ENCODE measurements at regions not wholly inside any gene's neighbourhood (a gene's known extent, or its start where the extent isn't known, plus 50 kb on each side); places are given as distances from the start of the nearest gene placed in this dataset.

- H3K27me3 ChIP-seq (ENCODE audit: insufficient read depth, low read length), result peaks cover 17% of the 10 kb centered on the region
- H3K4me1 ChIP-seq (ENCODE audit: insufficient read depth, low read length), result no peaks in the 10 kb centered on the region
- H3K36me3 ChIP-seq (ENCODE audit: insufficient read depth, low read length), result no peaks in the 10 kb centered on the region
- H3K4me3 ChIP-seq (ENCODE audit: low read length), result no peak overlapping the region
- no peaks in the 10 kb centered on the region for H3K9me3 ChIP-seq (ENCODE audit: low read length)
- H2AFZ ChIP-seq (ENCODE audit: low read depth, low read length), result no peak overlapping the region
These were observed 83.3 kb upstream of the TSPAN11 start for GRCh38 chr12:30843211-30843610.

GRCh38 chr12:30840715-30841114 lies 85.8 kb upstream of the TSPAN11 start:
- Histone ChIP-seq H3K4me1 (ENCODE audit: insufficient read depth, low read length) (no peaks in the 10 kb centered on the region), H3K9me3 (ENCODE audit: low read length) (no peaks in the 10 kb centered on the region), H3K27me3 (ENCODE audit: insufficient read depth, low read length) (peaks cover 9% of the 10 kb centered on the region), H3K36me3 (ENCODE audit: insufficient read depth, low read length) (no peaks in the 10 kb centered on the region), H2AFZ (ENCODE audit: low read depth, low read length) (no peak overlapping the region), H3K4me3 (ENCODE audit: low read length) (no peak overlapping the region)

- H3K36me3 ChIP-seq (ENCODE audit: insufficient read depth, low read length), result no peaks in the 10 kb centered on the region
- no peak overlapping the region for H2AFZ ChIP-seq (ENCODE audit: low read depth, low read length)
- no peaks in the 10 kb centered on the region for H3K4me1 ChIP-seq (ENCODE audit: insufficient read depth, low read length)
These were observed 85.0 kb upstream of the CAPRIN2 start for GRCh38 chr12:30839643-30840220.

GRCh38 chr12:30837595-30837994 lies 82.8 kb upstream of the CAPRIN2 start:
- H3K27me3 ChIP-seq (ENCODE audit: insufficient read depth, low read length), result peaks cover 2% of the 10 kb centered on the region
- H3K4me1 ChIP-seq (ENCODE audit: insufficient read depth, low read length), result no peaks in the 10 kb centered on the region
- no peaks in the 10 kb centered on the region for H3K9me3 ChIP-seq (ENCODE audit: low read length)
- H3K36me3 ChIP-seq (ENCODE audit: insufficient read depth, low read length), result no peaks in the 10 kb centered on the region
- no peak overlapping the region for H3K4me3 ChIP-seq (ENCODE audit: low read length)
- H2AFZ ChIP-seq (ENCODE audit: low read depth, low read length), result no peak overlapping the region

More at GRCh38 chr12:30839643-30840220, 85.0 kb upstream of the CAPRIN2 start:
- no peaks in the 10 kb centered on the region for H3K9me3 ChIP-seq (ENCODE audit: low read length)
- H3K4me3 ChIP-seq (ENCODE audit: low read length), result no peak overlapping the region
- peaks cover 6% of the 10 kb centered on the region for H3K27me3 ChIP-seq (ENCODE audit: insufficient read depth, low read length)

GRCh38 chr12:30836656-30837445 lies 82.1 kb upstream of the CAPRIN2 start:
- Histone ChIP-seq H3K4me3 (ENCODE audit: low read length) (no peak overlapping the region), H3K4me1 (ENCODE audit: insufficient read depth, low read length) (no peaks in the 10 kb centered on the region), H3K27me3 (ENCODE audit: insufficient read depth, low read length) (peaks cover 2% of the 10 kb centered on the region), H3K36me3 (ENCODE audit: insufficient read depth, low read length) (no peaks in the 10 kb centered on the region), H3K9me3 (ENCODE audit: low read length) (no peaks in the 10 kb centered on the region), H2AFZ (ENCODE audit: low read depth, low read length) (no peak overlapping the region)

- Histone ChIP-seq H3K27me3 (ENCODE audit: insufficient read depth, low read length) (peaks cover under 1% of the 10 kb centered on the region), H3K9me3 (ENCODE audit: low read length) (no peaks in the 10 kb centered on the region), H2AFZ (ENCODE audit: low read depth, low read length) (no peak overlapping the region), H3K4me3 (ENCODE audit: low read length) (no peak overlapping the region), H3K4me1 (ENCODE audit: insufficient read depth, low read length) (no peaks in the 10 kb centered on the region), H3K36me3 (ENCODE audit: insufficient read depth, low read length) (no peaks in the 10 kb centered on the region)
These were observed 80.5 kb upstream of the CAPRIN2 start for GRCh38 chr12:30835216-30835615.

- Histone ChIP-seq H3K9me3 (ENCODE audit: low read length) (no peaks in the 10 kb centered on the region), H3K36me3 (ENCODE audit: insufficient read depth, low read length) (no peaks in the 10 kb centered on the region)
These were observed 76.0 kb upstream of the CAPRIN2 start for GRCh38 chr12:30830751-30831150.

GRCh38 chr12:30829876-30830275 lies 75.1 kb upstream of the CAPRIN2 start:
- Histone ChIP-seq H3K4me1 (ENCODE audit: insufficient read depth, low read length) (no peaks in the 10 kb centered on the region), H3K9me3 (ENCODE audit: low read length) (no peaks in the 10 kb centered on the region)

More at GRCh38 chr12:30830751-30831150, 76.0 kb upstream of the CAPRIN2 start:
- Histone ChIP-seq H3K27me3 (ENCODE audit: insufficient read depth, low read length) (no peaks in the 10 kb centered on the region), H3K4me3 (ENCODE audit: low read length) (no peak overlapping the region), H3K4me1 (ENCODE audit: insufficient read depth, low read length) (no peaks in the 10 kb centered on the region), H2AFZ (ENCODE audit: low read depth, low read length) (no peak overlapping the region)

GRCh38 chr12:30828686-30829085 lies 73.9 kb upstream of the CAPRIN2 start:
- H3K4me3 ChIP-seq (ENCODE audit: low read length), result no peak overlapping the region
- H2AFZ ChIP-seq (ENCODE audit: low read depth, low read length), result no peak overlapping the region
- H3K36me3 ChIP-seq (ENCODE audit: insufficient read depth, low read length), result no peaks in the 10 kb centered on the region
- H3K9me3 ChIP-seq (ENCODE audit: low read length), result no peaks in the 10 kb centered on the region
- H3K4me1 ChIP-seq (ENCODE audit: insufficient read depth, low read length), result no peaks in the 10 kb centered on the region
- no peaks in the 10 kb centered on the region for H3K27me3 ChIP-seq (ENCODE audit: insufficient read depth, low read length)

More at GRCh38 chr12:30829876-30830275, 75.1 kb upstream of the CAPRIN2 start:
- Histone ChIP-seq H3K36me3 (ENCODE audit: insufficient read depth, low read length) (no peaks in the 10 kb centered on the region), H3K4me3 (ENCODE audit: low read length) (no peak overlapping the region), H2AFZ (ENCODE audit: low read depth, low read length) (no peak overlapping the region), H3K27me3 (ENCODE audit: insufficient read depth, low read length) (no peaks in the 10 kb centered on the region)

GRCh38 chr12:30827101-30828066 lies 72.6 kb upstream of the CAPRIN2 start:
- H3K4me1 ChIP-seq (ENCODE audit: insufficient read depth, low read length), result no peaks in the 10 kb centered on the region
- no peaks in the 10 kb centered on the region for H3K27me3 ChIP-seq (ENCODE audit: insufficient read depth, low read length)
- no peak overlapping the region for H3K4me3 ChIP-seq (ENCODE audit: low read length)
- no peak overlapping the region for H2AFZ ChIP-seq (ENCODE audit: low read depth, low read length)
- no peaks in the 10 kb centered on the region for H3K9me3 ChIP-seq (ENCODE audit: low read length)
- no peaks in the 10 kb centered on the region for H3K36me3 ChIP-seq (ENCODE audit: insufficient read depth, low read length)

GRCh38 chr12:30826276-30826675 lies 71.5 kb upstream of the CAPRIN2 start:
- Histone ChIP-seq H3K4me1 (ENCODE audit: insufficient read depth, low read length) (no peaks in the 10 kb centered on the region), H3K9me3 (ENCODE audit: low read length) (no peaks in the 10 kb centered on the region), H3K36me3 (ENCODE audit: insufficient read depth, low read length) (no peaks in the 10 kb centered on the region), H3K4me3 (ENCODE audit: low read length) (no peak overlapping the region), H2AFZ (ENCODE audit: low read depth, low read length) (no peak overlapping the region), H3K27me3 (ENCODE audit: insufficient read depth, low read length) (no peaks in the 10 kb centered on the region)

- H3K36me3 ChIP-seq (ENCODE audit: insufficient read depth, low read length), result no peaks in the 10 kb centered on the region
- no peaks in the 10 kb centered on the region for H3K27me3 ChIP-seq (ENCODE audit: insufficient read depth, low read length)
- no peak overlapping the region for H2AFZ ChIP-seq (ENCODE audit: low read depth, low read length)
- H3K4me3 ChIP-seq (ENCODE audit: low read length), result no peak overlapping the region
- no peaks in the 10 kb centered on the region for H3K9me3 ChIP-seq (ENCODE audit: low read length)
- no peaks in the 10 kb centered on the region for H3K4me1 ChIP-seq (ENCODE audit: insufficient read depth, low read length)
These were observed 70.6 kb upstream of the CAPRIN2 start for GRCh38 chr12:30825341-30825740.

GRCh38 chr12:30824311-30824710 lies 69.6 kb upstream of the CAPRIN2 start:
- no peak overlapping the region for H2AFZ ChIP-seq (ENCODE audit: low read depth, low read length)
- no peaks in the 10 kb centered on the region for H3K27me3 ChIP-seq (ENCODE audit: insufficient read depth, low read length)
- H3K4me1 ChIP-seq (ENCODE audit: insufficient read depth, low read length), result no peaks in the 10 kb centered on the region
- H3K9me3 ChIP-seq (ENCODE audit: low read length), result no peaks in the 10 kb centered on the region
- H3K36me3 ChIP-seq (ENCODE audit: insufficient read depth, low read length), result no peaks in the 10 kb centered on the region
- no peak overlapping the region for H3K4me3 ChIP-seq (ENCODE audit: low read length)

All from neuron (in vitro differentiated cells).